ENCODE measurements at regions not wholly inside any gene's neighbourhood (a gene's known extent, or its start where the extent isn't known, plus 50 kb on each side); places are given as distances from the start of the nearest gene placed in this dataset.

- Histone ChIP-seq H3K27ac (no peak overlapping the region), H3K4me3 (no peak overlapping the region)
- no peak for DNase-seq (ENCODE audit: low spot score)
- TF ChIP-seq CTCF (IDR thresholded peaks at IDR 0.05) = no peak
These were observed 248.8 kb downstream of the NSUN3 start for GRCh38 chr3:94311651-94312050.

DNA sequence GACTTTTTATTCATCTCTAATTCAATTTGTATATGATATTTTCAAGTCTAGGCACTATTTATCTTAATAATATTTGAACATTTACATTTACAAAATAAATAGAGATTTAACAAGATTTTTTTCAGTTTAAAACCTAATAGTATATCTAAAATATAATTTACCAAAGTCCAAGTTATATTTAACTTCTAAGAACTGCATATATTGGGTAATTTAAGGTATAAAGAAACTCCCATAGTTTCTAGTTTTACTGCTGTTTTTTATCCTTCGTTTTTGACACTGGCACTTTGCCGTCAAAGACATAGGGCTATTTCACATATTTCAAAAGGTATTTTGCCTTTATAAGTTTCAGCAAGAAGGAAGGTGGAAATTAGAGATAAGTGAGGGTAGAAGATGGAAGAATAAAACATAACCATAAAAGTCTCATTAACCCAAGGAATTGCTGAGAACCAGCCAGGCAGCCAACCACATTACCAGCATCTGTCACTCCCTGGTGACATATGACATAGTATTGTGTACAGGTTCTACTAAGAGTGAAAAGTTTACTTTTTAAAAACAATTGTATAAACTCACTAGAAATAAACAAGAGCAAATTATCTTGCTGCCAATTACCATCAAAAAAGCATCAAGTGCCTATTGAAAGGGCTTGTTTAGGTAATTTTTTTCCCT lies 251.5 kb downstream of the NSUN3 start:
- Histone ChIP-seq H3K27ac (no peak overlapping the region), H3K4me3 (no peak overlapping the region)
- TF ChIP-seq CTCF (IDR thresholded peaks at IDR 0.05) = no peak
- DNase-seq (ENCODE audit: low spot score) = no peak

DNA sequence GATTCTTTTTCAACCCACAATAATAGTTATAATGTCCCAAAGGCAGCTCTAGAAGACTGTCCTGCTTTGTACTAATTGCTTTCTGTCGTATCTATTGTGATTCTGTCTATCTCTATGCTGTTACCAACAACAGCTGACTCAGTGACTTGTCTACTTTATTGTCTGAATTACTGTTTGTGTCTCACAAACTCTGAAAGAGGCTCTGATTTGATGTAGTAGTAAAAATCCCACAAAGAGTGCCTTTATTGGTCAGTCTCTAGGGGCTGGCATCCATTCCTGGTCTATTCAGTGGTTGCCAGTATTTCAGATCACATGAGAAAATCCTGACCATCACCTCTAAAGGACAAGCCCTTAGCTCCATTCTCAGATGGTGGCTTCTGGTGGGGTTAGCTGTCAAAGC lies 254.2 kb downstream of the NSUN3 start:
- Histone ChIP-seq H3K4me3 (no peak overlapping the region), H3K27ac (no peak overlapping the region)
- no peak for TF ChIP-seq CTCF (IDR thresholded peaks at IDR 0.05)
- no peak for DNase-seq (ENCODE audit: low spot score)

- DNase-seq (ENCODE audit: low spot score) = no peak
- H3K27ac ChIP-seq = no peak overlapping the region
- no peak for TF ChIP-seq CTCF (IDR thresholded peaks at IDR 0.05)
- H3K4me3 ChIP-seq = no peak overlapping the region
These were observed 260.7 kb downstream of the NSUN3 start for GRCh38 chr3:94323596-94323995.

DNA sequence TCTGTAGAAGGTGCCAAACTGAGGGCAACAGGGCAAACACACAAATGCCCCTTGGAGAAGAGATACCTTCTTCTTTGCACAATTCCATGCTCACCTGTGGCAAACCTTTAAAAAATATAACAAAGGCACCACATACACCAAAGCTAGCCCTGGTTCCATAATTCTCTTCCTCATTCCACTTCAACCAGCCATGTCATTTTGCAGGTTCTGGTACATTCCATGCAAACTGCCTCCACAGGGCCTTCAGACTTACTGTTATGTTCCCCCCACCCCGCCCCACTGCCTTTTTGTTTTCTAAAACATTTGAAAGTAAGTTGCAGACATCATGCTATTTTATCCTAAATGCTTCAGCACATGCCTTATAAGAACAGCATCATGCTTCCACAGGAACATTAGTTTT lies 269.0 kb downstream of the NSUN3 start:
- Histone ChIP-seq H3K4me3 (no peak overlapping the region), H3K27ac (no peak overlapping the region)
- no peak for TF ChIP-seq CTCF (IDR thresholded peaks at IDR 0.05)
- DNase-seq (ENCODE audit: low spot score) = no peak

- Histone ChIP-seq H3K27ac (no peak overlapping the region), H3K4me3 (no peak overlapping the region)
- DNase-seq (ENCODE audit: low spot score) = no peak
- no peak for TF ChIP-seq CTCF (IDR thresholded peaks at IDR 0.05)
These were observed 273.3 kb downstream of the NSUN3 start for GRCh38 chr3:94336046-94336753.

DNA sequence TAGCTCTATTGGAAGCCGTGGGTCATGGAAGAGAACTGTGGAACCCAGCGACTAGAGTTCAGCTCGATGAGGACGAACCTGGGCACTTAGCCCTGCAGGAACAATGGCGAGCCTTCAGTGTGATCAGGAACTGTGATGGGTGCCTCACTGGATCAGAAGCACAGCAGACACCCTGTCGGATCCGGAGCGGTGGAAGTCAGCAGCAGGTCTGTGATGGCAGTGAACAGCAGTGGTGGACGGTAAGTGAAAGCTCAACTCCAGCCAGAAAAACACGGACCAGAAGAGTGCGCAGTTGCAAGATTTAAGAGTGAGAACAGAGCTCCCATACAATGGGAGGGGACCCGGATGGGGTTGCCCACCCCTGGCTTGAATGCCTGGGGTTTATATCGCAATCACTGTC lies 282.2 kb downstream of the NSUN3 start:
- Histone ChIP-seq H3K4me3 (no peak overlapping the region), H3K27ac (no peak overlapping the region)
- no peak for DNase-seq (ENCODE audit: low spot score)
- no peak for TF ChIP-seq CTCF (IDR thresholded peaks at IDR 0.05)

Data from coronary artery (tissue), 2 donors.